HS-5 (cell line): ENCODE measurements at regions not wholly inside any gene's neighbourhood (a gene's known extent, or its start where the extent isn't known, plus 50 kb on each side); places are given as distances from the start of the nearest gene placed in this dataset.
"Not testable (repeated sequence)": the region's sequence is repeated elsewhere in the genome, so short reads cannot be mapped to it uniquely, and the experiment has no call there.

Experiments
- DNase-seq: peaks from one replicate; pipeline ENCODE4 v3.0.0-alpha.2; 2012; ENCODE audit warnings: low read depth

DNA sequence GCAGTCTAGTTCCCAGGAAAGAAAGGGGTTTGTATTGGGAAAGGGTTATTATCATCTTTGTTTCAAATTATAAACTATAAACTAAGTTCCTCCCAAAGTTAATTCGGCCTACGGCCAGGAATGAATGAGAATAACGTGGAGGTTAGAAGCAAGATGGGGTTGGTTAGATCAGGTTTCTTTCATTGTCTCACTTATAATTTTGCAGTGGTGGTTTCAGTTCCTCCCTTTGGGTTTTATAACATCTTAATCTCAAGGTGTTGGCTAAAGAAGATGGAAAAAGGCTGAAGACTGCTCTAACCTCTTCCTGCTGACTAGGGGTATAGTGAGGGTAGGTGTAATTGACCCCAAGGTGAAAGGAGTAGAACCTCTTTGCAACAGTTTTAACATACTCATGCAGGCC is 1050.7 kb downstream of the OTOL1 start:
- DNase-seq, result no peak

GRCh38 chr3:162555761-162556160 is 1059.2 kb downstream of the OTOL1 start:
- no peak for DNase-seq

DNA sequence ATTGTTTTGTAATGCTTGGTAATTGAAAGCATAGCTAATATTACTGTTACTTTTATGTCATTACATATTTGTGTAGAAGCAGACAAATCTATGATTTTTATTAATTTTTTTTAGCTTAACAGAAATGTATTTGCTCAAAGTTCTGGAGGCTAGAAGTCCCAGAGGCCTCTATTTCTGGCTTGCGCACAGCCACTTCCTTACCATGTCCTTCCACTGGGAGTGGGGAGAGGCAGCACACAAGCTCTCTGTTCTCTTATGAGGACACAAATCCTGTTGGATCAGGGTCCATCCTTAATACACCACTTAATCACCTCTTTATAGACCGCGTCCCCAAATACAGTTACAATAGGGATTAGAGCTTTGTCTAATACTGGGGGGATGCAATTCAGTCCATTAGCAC is 1061.4 kb downstream of the OTOL1 start:
- no peak for DNase-seq

- DNase-seq, result no peak
Measured at GRCh38 chr3:162568706-162569105, 1072.1 kb downstream of the OTOL1 start.

DNA sequence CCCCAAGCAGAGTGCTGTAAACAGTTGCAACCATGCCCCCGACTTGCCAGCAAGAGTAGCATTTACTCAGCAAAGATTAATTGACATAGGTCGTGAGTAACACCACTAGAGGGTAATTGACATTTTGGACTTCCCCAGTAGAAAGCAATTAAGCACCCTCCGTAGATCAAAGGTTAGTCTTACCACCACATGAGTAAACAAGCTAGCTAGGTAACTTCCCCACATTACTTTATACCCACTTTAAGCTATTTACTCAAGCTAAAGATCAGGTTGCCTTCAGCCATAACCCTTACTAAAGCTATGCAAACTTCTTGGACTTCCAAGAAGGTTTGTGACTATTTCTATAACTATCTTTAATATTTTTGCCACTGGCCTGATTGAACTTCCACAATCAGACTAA is 1072.7 kb downstream of the OTOL1 start:
- no peak for DNase-seq

DNA sequence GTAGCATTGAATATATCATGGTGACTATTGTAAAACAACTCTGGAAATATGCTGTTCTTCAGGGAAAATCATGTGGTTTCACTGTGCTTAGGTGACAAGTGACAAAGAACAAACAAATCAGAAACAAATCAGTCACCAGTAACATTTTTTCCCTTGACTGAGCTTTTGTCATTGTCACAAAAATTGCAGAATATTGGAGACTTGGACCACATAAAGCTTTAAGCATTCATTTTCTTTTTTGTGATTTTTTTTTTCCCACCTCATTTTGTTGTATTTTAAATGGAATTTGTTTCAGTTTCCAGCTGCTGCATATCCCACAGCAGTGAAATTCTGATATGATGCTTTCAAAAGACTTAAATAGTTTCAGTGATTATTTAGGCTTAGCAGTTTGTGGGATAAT is 1088.4 kb downstream of the OTOL1 start:
- DNase-seq, result no peak

DNA sequence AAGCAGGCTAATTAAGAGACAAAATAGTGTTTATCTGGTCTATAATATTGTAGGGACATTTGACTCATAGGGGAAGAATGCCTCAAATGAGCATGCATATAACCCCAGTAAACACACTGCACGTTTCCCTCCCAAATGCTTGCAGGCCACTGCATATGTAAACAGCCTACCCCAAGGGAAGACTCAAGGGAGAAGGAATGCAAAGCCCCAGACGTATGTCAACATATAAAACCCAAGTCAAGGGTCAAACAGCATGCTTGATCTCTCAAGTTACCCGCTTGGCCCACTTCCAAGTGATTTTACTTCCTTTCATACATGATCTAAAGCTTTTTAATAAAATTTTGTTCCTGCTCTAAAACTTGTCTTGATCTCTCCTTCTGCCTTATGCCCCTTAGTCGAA is 1090.0 kb downstream of the OTOL1 start:
- no peak for DNase-seq

DNA sequence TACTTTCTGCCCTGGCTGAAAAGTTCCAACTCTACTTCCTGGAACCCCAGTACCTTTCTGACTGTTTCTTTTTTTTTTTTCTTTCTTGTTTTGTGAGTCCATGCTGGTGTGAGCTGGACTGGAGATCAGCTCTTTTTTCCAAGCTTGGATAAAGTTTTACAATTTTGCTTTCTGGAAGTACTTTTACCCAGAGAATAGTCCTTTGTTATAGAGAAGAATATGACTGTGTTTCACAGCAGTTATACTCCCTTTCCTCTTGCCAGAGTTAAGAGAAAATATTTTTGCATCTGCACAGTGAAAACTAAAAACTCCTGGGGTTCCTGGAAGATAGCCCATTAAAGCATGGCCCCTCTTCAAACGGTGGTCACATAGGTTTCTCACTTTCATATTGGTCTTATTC is 1100.6 kb downstream of the OTOL1 start:
- no peak for DNase-seq

DNA sequence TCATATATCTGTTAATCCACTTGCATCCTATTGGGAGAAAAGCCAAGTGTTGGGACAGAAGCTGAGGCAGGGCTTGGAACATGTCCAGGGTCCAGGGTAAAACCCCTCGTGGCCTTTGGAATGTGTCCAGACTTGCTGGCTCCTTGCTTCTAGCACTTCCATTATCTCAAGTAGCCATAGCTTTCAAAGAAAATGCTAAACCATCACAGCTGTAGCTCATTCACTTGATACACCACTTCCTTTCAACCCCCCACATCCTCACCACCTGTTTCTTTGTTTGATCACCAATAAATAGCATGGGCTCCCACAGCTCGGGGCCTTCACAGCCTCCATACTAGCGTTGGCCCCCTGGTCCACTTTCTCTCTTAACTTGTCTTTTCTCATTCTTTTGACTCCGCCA is 1101.9 kb downstream of the OTOL1 start:
- DNase-seq, result not testable (repeated sequence)

- not testable (repeated sequence) for DNase-seq
Measured at GRCh38 chr3:162599742-162600141, 1103.1 kb downstream of the OTOL1 start.

DNA sequence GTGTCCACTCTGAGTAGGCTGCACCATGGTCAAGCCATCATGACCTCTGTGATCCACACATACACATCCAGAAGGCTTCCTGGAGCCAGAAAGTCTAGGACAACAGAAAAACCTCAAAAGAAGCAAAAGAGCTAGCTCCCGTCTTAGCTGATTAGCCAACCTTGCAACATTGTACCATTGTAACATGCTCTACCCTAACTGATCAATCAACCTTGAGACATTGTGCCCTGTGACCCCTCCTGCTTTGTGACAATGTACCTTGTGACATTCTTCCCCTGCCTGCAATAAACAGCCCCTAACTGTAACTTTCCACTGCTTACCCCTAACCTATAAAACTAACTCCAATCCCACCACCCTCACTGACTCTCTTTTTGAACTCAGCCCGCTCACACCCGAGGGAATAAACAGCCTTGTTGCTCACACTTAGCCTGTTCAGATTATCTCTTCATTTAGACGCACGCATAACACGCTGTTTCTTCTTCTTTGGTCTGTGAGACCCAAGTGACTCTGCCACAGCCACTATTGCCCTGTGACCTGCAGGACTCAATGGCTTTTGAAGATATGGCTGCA is 1104.6 kb downstream of the OTOL1 start:
- no peak for DNase-seq

DNA sequence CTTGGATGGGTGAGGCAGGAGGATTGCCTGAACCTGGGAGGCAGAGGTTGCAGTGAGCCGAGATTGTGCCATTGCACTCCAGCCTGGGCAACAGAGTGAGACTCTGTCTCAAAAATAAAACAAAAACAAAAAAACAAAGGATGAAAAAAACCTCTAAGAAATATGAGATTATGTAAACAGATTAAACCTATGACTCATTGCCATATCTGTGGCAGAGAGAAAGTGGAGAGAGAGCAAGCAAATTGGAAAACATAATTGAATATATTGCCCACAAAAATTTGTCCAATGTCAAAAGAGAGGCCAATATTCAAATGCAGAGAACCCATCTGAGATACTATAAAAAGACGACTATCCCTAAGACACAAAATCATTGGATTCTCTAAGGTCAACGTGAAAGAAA is 1106.0 kb downstream of the OTOL1 start:
- DNase-seq, result no peak

DNA sequence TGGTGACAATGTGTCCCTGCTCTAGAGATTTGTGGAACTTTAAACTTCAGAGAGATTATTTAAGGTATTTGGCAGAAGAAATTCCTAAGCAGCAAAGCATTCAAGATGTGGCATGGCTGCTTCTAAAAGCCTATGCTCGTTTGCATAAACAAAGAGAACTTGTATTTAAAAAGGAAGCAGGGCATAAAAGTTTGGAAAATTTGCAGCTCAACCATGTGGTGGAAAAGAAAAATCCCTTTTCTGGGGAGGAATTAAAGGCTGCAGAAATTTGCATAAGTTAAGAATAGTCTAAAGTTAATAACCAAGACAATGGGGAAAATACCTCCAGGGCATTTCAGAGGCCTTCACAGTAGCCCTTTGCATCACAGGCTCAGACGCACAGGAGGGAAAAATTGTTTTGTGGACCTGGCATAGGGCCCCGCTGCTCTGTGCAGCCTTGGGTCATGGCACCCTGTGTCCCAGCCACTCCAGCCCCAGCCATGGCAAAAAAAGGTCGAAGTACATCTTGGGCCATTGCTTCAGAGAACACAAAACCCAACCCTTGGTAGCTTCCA is 1109.1 kb downstream of the OTOL1 start:
- no peak for DNase-seq

DNA sequence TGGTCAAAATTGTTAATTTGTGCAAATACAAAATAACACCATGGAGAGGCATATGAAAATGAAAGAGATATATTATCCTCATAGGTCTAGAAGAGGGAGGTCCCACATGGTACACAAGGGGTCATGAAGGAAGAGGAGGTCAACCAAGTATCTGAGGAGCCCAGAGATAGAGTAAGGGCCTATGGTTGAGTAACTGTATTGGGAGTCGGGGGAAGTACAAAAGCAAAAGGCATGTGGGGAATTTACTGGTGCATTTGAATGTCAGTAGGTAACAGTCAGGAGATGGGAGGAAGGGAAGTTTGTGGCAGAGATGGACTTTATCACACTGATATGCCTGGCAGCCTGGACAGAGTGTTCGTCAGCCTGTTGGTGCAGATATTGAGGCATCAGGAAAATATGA is 1113.7 kb downstream of the OTOL1 start:
- DNase-seq, result no peak

GRCh38 chr3:162612991-162613390 is 1116.4 kb downstream of the OTOL1 start:
- no peak for DNase-seq

DNA sequence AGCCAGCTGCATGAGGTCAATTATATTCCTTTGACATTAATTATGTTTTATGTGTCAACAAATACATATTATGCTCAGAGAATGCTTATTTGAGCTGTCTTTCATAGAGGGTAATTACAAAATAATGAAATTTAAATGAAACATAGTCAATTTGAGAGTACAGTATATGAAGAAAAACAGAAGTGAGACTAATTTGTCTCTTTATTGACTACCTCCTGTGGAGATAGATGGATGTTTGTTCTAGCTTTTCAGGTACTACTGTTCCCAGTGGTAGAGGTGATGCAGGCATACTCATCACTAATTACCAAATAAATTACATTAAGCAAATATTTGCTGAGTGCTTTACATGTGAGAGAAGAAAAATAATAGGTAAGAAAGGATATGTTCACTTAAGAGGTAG is 1129.6 kb downstream of the OTOL1 start:
- no peak for DNase-seq

DNA sequence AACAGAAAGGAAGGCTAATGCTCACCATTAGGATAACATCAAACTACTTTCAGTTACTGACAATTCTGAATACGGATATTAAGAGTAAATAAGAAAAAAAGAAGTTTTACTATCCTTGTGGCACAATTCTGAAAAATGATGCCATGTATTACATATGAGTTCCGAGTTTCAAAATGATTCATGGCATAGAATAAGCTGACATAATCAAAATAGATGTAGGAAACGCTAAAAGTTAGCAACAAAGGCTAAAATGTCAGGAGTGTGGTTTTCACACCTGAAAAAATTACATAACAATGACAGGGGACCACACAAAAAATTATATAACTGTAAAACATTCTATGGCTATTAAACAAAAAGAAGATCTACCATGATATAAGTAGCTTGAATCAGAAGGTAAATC is 1131.9 kb downstream of the OTOL1 start:
- DNase-seq, result no peak

DNA sequence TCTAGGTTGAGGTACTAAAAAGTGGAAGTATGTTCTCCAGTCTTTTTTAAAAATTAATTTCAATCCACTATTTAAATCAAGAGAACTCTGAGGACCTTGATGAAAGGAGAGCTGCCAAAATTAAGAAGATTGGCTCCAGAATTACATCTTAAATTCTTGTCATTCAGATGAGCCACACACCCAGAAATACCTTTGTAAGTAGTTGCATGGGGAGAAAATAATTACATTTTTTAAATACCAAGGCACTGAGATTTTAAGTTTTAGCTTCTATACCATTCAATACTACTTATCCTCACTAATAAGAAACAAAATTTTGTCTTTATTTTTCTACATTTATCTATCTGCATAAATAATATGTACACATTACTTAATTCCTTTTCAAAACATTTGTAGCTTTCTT is 1132.8 kb downstream of the OTOL1 start:
- DNase-seq, result no peak

DNA sequence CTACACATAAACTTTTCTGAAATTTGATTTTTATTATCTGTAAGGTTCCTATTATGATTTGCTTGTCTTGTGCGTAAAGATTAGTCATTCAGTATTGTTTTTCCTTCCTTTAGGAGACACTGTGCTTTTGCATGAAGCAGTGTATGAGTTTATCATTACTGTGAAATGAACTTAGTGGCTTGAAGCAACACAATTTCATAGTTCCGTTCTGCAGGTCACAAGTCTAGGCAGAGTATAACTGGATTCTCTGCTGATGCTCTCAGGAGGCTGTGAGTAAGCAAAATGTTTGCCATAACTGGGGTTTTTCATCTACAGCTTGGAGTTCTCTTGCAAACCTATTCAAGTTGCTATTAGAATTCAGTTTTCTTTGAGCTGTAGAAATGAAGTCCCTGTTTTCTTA is 1136.1 kb downstream of the OTOL1 start:
- no peak for DNase-seq

DNA sequence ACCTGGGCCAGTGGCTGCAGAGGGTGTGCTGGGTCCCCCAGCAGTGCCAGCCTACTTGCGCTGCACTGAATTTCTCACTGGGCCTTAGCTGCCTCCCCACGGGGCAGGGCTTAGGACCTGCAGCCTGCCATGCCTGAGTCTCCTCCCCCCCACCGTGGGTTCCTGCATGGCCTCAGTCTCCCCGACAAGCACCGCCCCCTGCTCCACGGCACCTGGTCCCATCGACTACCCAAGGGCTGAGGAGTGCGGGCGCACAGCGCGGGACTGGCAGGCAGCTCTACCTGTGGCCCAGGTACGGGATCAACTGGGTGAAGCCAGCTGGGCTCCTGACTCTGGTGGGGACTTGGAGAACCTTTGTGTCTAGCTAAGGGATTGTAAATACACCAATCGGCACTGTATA is 1143.6 kb downstream of the OTOL1 start:
- not testable (repeated sequence) for DNase-seq

- DNase-seq, result no peak
Measured at GRCh38 chr3:162641317-162641716, 1144.7 kb downstream of the OTOL1 start.

DNA sequence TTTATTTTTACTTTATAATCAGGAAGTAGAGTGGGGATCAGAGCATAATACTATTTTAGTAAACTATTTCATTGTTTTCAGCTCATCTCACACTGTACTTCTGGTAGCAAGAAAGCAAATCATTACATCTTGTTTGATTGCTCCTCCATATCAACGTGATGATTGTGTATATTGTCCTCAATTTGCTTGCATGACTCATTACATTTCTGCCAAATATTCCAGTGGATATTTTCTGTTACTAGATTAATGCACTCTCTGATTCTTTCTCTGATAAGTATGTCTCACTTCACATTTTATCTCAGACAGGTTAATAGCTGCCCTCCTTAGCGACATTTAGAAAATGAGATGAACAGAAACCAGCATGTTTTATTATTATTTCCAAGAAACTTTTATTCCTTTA is 1145.3 kb downstream of the OTOL1 start:
- no peak for DNase-seq

GRCh38 chr3:162643245-162643644 is 1146.6 kb downstream of the OTOL1 start:
- DNase-seq, result no peak

DNA sequence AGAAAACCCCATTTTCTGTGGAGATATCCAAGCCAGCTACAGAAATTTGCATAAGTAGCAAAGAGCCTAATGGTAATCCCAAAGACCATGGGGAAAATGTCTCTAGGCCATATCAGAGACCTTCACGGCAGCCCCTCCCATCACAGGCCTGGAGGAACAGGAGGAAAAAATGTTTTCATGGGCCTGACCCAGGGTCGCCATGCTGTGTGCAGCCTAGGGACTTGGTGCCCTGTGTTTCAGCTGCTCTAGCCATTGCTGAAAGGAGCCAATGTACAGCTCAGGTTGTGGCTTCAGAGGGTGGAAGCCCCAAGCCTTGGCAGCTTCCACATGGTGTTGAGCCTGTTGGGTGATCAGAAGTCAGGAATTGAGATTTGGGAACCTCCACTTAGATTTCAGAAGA is 1150.7 kb downstream of the OTOL1 start:
- DNase-seq, result no peak

- no peak for DNase-seq
Measured at GRCh38 chr3:162658003-162658402, 1161.4 kb downstream of the OTOL1 start.
